OCI-LY3 (cell line): ENCODE measurements at regions not wholly inside any gene's neighbourhood (a gene's known extent, or its start where the extent isn't known, plus 50 kb on each side); places are given as distances from the start of the nearest gene placed in this dataset.
"Not testable (repeated sequence)": the region's sequence is repeated elsewhere in the genome, so short reads cannot be mapped to it uniquely, and the experiment has no call there.

Experiments
- H2AFZ ChIP-seq: fragments of 200-600, 300-600 bp; shearing (Covaris generic); 2 replicates; pipeline ENCODE4 v1.6.0; 2014; ENCODE audit warnings: antibody characterized with exemption, low read depth, low read length
- H3K27ac ChIP-seq: fragments of 200-600, 300-600 bp; sonication (generic); 2 replicates; pipeline ENCODE4 v1.5.1; 2014; ENCODE audit warnings: mild to moderate bottlenecking, low read length, moderate library complexity, mixed read lengths
- H3K27me3 ChIP-seq: fragments of 200-600, 300-600 bp; sonication (generic); 2 replicates; pipeline ENCODE4 v1.6.1; 2014; ENCODE audit warnings: low read depth, low read length, mixed read lengths
- H3K36me3 ChIP-seq: fragments of 200-600, 300-600 bp; sonication (generic); replicated peaks from 2 replicates; pipeline ENCODE3; 2014; ENCODE audit warnings: low read depth, low read length, mixed read lengths
- H3K4me1 ChIP-seq: fragments of 300-600, 200-600 bp; sonication (generic); 2 replicates; pipeline ENCODE4 v1.6.1; 2014; ENCODE audit warnings: low read length, mixed read lengths
- H3K4me2 ChIP-seq: fragments of 200-600, 300-600 bp; sonication (generic); 2 replicates; pipeline ENCODE4 v1.6.1; 2014; ENCODE audit warnings: low read length, mixed read lengths
- H3K4me3 ChIP-seq: fragments of 300-600, 200-600 bp; sonication (generic); 2 replicates; pipeline ENCODE4 v1.5.1; 2014; ENCODE audit warnings: antibody characterized with exemption, mild to moderate bottlenecking, low read length, moderate library complexity
- H3K79me2 ChIP-seq: fragments of 300-600, 200-600 bp; shearing (Covaris generic); 2 replicates; pipeline ENCODE4 v1.6.1; 2014; ENCODE audit warnings: mild to moderate bottlenecking, low read length, mixed read lengths
- H3K9ac ChIP-seq: fragments of 300-600, 200-600 bp; shearing (Covaris generic); 2 replicates; pipeline ENCODE4 v1.6.0; 2014; ENCODE audit warnings: mild to moderate bottlenecking, low read length, moderate library complexity
- H3K9me3 ChIP-seq: fragments of 200-600, 300-600 bp; shearing (Covaris generic); 2 replicates; pipeline ENCODE4 v1.6.1; 2014; ENCODE audit warnings: low read length, mixed read lengths; ENCODE audit not compliant: insufficient read depth
- H4K20me1 ChIP-seq: fragments of 200-600, 300-600 bp; sonication (generic); 2 replicates; pipeline ENCODE4 v1.6.1; 2016; ENCODE audit warnings: low read length, mixed read lengths; ENCODE audit not compliant: insufficient read depth
- EZH2phosphoT487 ChIP-seq: fragments of 200-600 bp; shearing (Covaris generic); IDR thresholded peaks from 2 replicates; pipeline ENCODE4 v1.6.1; 2018; ENCODE audit warnings: antibody characterized with exemption, mixed run types, low read depth
- TF ChIP-seq, protein P1 (sequence below): fragments of 200-600, 300-600 bp; sonication (generic); IDR thresholded peaks from 2 replicates; pipeline ENCODE4 v1.5.1; 2014; ENCODE audit warnings: antibody characterized with exemption, low read length, low read depth

DNA sequence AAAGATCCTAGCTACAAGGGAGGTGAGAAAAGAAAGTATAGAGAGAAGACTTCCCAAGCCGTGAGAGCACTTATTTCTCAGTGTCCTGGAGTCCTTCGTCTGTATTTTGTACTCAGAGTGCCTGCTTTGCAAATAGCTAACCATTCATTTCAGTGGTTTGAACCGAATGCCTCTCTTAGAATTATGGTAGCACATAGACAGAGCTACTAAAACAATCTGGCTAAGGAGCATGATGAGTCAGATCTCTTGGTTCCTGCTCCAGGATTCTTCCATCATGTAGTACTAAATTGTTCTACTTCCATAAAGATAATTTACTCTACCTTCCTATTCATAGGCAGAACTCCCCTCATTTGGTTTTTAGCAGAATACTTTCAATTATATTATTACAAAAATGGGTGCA is 946.6 kb downstream of the STIM2 start:
- Histone ChIP-seq H3K4me2 (no peak overlapping the region), H3K9me3 (no peaks in the 10 kb centered on the region), H3K27ac (no peak overlapping the region), H3K79me2 (no peaks in the 10 kb centered on the region), H3K36me3 (no peaks in the 10 kb centered on the region), H3K9ac (no peak overlapping the region), H4K20me1 (no peaks in the 10 kb centered on the region), H2AFZ (no peak overlapping the region), H3K4me3 (no peak overlapping the region), H3K4me1 (no peaks in the 10 kb centered on the region), H3K27me3 (no peaks in the 10 kb centered on the region)
- TF ChIP-seq EZH2phosphoT487 = no peak
- TF ChIP-seq, protein P1, sequence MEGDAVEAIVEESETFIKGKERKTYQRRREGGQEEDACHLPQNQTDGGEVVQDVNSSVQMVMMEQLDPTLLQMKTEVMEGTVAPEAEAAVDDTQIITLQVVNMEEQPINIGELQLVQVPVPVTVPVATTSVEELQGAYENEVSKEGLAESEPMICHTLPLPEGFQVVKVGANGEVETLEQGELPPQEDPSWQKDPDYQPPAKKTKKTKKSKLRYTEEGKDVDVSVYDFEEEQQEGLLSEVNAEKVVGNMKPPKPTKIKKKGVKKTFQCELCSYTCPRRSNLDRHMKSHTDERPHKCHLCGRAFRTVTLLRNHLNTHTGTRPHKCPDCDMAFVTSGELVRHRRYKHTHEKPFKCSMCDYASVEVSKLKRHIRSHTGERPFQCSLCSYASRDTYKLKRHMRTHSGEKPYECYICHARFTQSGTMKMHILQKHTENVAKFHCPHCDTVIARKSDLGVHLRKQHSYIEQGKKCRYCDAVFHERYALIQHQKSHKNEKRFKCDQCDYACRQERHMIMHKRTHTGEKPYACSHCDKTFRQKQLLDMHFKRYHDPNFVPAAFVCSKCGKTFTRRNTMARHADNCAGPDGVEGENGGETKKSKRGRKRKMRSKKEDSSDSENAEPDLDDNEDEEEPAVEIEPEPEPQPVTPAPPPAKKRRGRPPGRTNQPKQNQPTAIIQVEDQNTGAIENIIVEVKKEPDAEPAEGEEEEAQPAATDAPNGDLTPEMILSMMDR = no peak

DNA sequence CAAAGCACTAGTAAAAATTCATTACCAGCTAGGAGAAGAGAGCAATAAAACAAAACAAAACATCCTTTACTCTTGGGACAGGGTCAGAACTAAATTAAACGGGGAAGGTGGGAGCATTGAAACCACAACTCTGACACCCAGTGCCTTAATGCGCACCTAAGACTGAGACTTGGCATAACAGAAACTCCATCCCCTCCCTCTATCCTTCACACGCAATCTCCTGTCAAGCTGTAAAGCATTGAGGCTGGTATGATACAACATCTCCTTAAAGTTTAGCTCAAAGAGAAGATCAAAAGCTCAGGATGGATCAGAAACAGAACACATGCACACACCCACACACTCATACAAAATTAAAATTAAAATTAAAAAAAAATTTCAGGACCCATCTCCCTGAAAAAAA is 951.3 kb downstream of the STIM2 start:
- no peak overlapping the region for H3K9ac ChIP-seq
- TF ChIP-seq, protein P1 = no peak
- TF ChIP-seq EZH2phosphoT487 = no peak
- no peak overlapping the region for H3K4me3 ChIP-seq
- no peaks in the 10 kb centered on the region for H3K27me3 ChIP-seq
- H2AFZ ChIP-seq = no peak overlapping the region
- H3K36me3 ChIP-seq = no peaks in the 10 kb centered on the region
- H3K4me2 ChIP-seq = no peak overlapping the region
- H3K4me1 ChIP-seq = peaks cover 7% of the 10 kb centered on the region
- H3K9me3 ChIP-seq = 0 out of 2 replicates have a peak, but pooled peaks cover 3% of the 10 kb centered on the region
- H3K79me2 ChIP-seq = no peaks in the 10 kb centered on the region
- H4K20me1 ChIP-seq = no peaks in the 10 kb centered on the region
- H3K27ac ChIP-seq = no peak overlapping the region

DNA sequence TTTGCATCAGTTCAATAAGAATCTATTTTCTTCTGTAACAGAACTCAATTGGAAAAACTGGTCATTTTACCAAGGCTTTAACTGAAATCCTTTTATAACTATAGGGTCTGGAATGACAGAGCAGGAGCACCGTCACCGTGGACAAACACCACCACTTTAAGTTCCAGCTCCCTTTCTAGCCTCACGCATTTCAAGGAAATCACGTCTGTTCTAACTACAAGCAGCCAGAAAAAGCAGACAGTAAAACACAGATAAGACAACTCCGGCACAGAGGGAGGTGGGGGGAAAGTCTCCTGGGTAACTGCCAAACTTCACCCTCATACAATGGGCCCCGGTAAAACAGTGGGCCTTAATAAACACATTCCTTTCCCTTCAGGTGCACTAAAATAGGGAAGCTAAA is 952.6 kb downstream of the STIM2 start:
- H4K20me1 ChIP-seq, H3K9me3 ChIP-seq, H3K4me3 ChIP-seq, H3K36me3 ChIP-seq, H3K9ac ChIP-seq, H3K27ac ChIP-seq, H3K4me1 ChIP-seq, H3K27me3 ChIP-seq, H3K79me2 ChIP-seq, H3K4me2 ChIP-seq, H2AFZ ChIP-seq: not testable (repeated sequence)

DNA sequence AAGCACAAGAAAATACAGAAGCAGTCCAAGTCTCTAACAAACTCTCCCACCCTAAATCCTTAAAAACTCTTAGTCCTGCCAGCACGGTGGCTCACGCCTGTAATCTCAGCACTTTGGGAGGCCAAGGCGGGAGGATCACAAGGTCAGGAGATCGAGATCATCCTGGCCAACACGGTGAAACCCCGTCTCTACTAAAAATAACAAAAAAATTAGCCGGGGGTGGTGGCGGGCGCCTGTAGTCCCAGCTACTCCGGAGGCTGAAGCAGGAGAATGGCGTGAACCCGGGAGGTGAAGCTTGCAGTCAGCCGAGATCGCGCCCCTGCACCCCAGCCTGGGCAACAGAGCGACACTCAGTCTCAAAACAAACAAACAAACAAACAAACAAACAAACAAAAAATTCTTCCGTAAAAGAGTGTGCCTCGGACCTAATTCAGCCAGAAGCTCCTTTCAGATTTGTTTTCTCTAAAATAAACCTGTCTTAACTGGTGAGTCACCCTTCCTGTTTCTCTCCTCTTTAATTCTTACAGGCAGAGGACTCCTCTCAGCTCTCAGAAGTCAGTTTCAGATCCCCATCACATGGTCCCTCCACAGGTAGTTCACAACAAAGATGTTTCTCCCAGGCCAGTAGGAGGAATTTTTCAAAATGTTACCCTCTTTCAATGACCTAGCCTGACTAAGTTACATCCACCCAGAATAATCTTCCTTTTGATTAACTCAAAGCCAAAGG is 953.2 kb downstream of the STIM2 start:
- not testable (repeated sequence) for H3K79me2 ChIP-seq, H2AFZ ChIP-seq, H4K20me1 ChIP-seq, H3K27me3 ChIP-seq, H3K27ac ChIP-seq, H3K9ac ChIP-seq, H3K4me3 ChIP-seq, H3K36me3 ChIP-seq, H3K4me2 ChIP-seq, H3K9me3 ChIP-seq, H3K4me1 ChIP-seq

DNA sequence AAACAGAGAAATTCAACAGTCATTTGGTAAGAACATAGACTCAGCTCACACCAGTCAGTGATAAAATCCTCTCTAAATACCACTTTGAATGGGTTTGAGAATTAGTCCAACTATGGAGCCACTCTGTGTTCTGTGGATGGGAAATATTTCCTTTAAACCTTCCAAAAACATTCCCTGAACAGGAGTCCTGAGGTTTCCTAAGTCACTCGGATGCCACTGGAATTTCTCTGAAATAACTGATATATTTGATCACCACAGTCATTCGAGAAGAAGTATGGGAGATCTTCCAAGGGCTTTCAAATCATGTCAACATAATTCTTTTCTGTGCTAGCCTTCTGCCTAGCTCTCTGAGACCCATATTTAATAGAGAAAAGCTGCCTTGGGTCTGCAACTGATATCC is 958.6 kb downstream of the STIM2 start:
- Histone ChIP-seq H3K27me3 (no peaks in the 10 kb centered on the region), H3K9ac (no peak overlapping the region), H3K27ac (no peak overlapping the region), H4K20me1 (no peaks in the 10 kb centered on the region), H3K4me2 (no peak overlapping the region), H3K4me3 (no peak overlapping the region), H2AFZ (no peak overlapping the region), H3K36me3 (no peaks in the 10 kb centered on the region), H3K9me3 (0 out of 2 replicates have a peak, but pooled peaks cover 9% of the 10 kb centered on the region), H3K79me2 (no peaks in the 10 kb centered on the region), H3K4me1 (peaks cover under 1% of the 10 kb centered on the region)
- TF ChIP-seq EZH2phosphoT487 = no peak
- TF ChIP-seq, protein P1 = no peak
